GM12875 (cell line): ENCODE measurements at regions not wholly inside any gene's neighbourhood (a gene's known extent, or its start where the extent isn't known, plus 50 kb on each side); places are given as distances from the start of the nearest gene placed in this dataset.

ENCODE experiments used
- H3K4me3 ChIP-seq: one replicate; pipeline ENCODE4 v1.5.1; 2011; ENCODE audit warnings: low read depth, low read length, control low read depth
- CTCF ChIP-seq: IDR thresholded peaks from 2 replicates; pipeline ENCODE4 v1.5.1; 2011; ENCODE audit warnings: low read depth, mild to moderate bottlenecking, control low read depth, inconsistent platforms, low read length, moderate library complexity, borderline replicate concordance; ENCODE audit not compliant: insufficient read depth

GRCh38 chr14:101330416-101331140, 230.7 kb upstream of the DIO3 start:
- TF ChIP-seq CTCF, result no peak
- no peak overlapping the region for H3K4me3 ChIP-seq

GRCh38 chr14:101331141-101331525, 230.2 kb upstream of the DIO3 start:
- no peak for TF ChIP-seq CTCF
- H3K4me3 ChIP-seq, result no peak overlapping the region

- no peak overlapping the region for H3K4me3 ChIP-seq
- TF ChIP-seq CTCF, result no peak
These were observed 229.6 kb upstream of the DIO3 start for GRCh38 chr14:101331661-101332169.

DNA sequence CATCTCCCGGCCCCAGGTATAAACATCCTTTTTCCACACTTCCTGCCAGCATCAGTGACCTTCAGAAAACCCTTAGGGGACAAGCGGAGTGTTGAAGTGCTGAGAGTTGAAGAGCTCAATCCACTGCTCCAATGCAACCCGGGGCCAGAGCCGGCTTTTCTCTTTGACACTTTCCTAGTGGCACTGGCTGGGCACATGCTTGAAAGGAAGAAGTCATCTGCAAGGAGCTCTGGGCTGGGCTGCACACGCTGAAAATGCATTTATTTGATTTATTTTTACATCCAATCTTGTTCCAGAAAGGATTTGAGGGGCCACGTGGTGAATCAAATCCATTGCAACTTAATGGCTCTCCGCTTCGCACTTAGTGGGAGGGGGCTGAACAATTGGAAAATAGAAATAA, 229.0 kb upstream of the DIO3 start:
- TF ChIP-seq CTCF, result no peak
- H3K4me3 ChIP-seq, result no peak overlapping the region

DNA sequence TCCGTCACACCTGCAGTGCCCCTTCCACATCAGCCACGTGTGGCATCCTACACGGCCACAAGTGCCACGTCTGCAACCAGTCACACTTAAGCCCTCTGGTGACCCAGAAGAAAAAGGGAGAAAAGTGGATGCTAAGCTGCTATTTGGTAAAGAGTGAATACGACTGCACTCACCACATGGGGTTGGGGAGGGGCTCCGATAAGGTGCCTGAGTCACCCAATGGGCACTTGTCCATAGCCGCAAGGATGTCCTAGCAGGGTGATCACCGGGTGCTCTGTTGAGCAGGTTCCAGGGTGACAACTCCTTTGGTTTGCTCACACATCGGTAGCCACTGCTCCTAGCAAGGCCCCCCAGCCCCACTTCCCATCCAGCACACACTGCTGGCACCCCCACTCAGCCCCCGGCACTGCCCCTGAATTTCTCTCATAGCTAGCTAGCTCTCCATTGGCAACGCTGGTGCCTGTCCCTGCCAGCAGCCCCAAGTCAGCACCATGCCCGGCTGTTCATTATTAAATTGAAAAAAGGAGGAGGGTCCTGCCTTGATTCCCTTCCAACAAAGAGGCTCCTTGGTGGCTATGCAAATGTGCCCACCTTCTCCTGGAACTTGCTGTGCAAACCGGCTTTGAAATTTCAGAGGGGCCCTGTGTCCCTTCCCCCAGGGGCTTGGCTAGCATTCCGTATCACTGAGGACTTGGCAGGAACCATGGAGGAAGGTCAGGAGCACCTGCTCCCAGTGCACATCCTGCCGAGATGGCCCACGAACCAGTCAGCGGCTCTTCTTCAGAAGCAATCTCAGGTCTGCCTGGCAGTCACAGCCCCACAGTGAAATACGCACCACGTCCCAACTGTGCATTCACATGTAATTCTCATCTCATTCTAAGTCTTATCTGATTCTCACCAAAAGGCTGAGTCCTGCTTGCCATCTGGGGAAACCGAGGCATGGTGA, 227.7 kb upstream of the DIO3 start:
- H3K4me3 ChIP-seq, result no peak overlapping the region
- no peak for TF ChIP-seq CTCF

DNA sequence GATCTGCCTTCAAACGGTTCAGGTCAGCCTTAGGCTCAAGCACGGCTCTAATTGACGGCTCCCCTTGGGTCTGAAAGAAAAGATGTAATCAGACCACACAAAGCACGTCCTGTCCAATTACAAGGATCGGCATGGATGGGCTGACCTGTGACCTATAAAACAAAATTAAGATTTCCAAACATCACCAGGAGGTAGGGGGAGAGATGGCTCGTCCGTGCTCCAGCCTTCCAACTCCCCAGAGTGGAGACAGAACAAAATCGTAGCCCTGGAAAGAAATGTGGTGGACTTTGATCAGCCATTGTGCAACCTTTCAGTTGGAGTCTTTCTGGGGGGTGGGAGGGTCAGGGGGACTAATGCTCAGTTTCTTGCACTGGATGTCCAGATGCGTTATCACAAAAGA, 226.6 kb upstream of the DIO3 start:
- no peak for TF ChIP-seq CTCF
- H3K4me3 ChIP-seq, result no peak overlapping the region
